HepG2 (cell line): ENCODE measurements at regions not wholly inside any gene's neighbourhood (a gene's known extent, or its start where the extent isn't known, plus 50 kb on each side); places are given as distances from the start of the nearest gene placed in this dataset.

Experiments used
- ATAC-seq: fragments of 200-7000 bp; cut with Tn5 transposase; 3 replicates; pipeline ENCODE4 v1.9.1; 2020; ENCODE audit warnings: mild to moderate bottlenecking, moderate library complexity
- BruUV-seq: library from RNA; stranded (reverse); fragments of 400-500 nt; replicated peaks from 2 replicates; lab custom pipeline; 2021; lab: Mats Ljungman, UMichigan
- CTCF ChIA-PET: fragments of 300-600 bp; formaldehyde crosslinking; extraction: SDS; loops from one replicate; lab custom pipeline; 2021; ENCODE audit warnings: low total read pairs, inconsistent platforms, low intra/inter-chr PET ratio; lab: Yijun Ruan, JAX
- POLR2A ChIA-PET: fragments of 350-600 bp; sonication (Branson Sonifier 250); formaldehyde crosslinking; loops from one replicate; lab custom pipeline; 2020; ENCODE audit warnings: antibody characterized with exemption, inconsistent platforms; lab: Yijun Ruan, JAX
- DNase-seq: peaks from one replicate; pipeline ENCODE4 v3.0.0-alpha.2; 2015; ENCODE audit warnings: low spot score
- FAIRE-seq: peaks from 3 replicates; lab custom pipeline; 2011; peaks lifted over from hg19 to GRCh38; lab: Jason Lieb, UNC
- H2AFZ ChIP-seq: one replicate; pipeline ENCODE4 v1.6.1; 2011; ENCODE audit warnings: low read length, inconsistent platforms
- H3K27ac ChIP-seq: fragments of 300-600 bp; 3 replicates; pipeline ENCODE4 v1.8.0; 2011; ENCODE audit warnings: mixed run types, mild to moderate bottlenecking, mixed read lengths, low read length, inconsistent platforms; ENCODE audit not compliant: insufficient read depth; ENCODE audit errors: extremely low read length
- H3K27me3 ChIP-seq, 2 experiments: fragments of 200-600 bp in 1 of 2; 2 replicates in 1 of 2; 3 replicates in 1 of 2; pipeline versions ENCODE4 v1.6.0 to v1.8.0; 2011; ENCODE audit warnings: low read length in 2 of 2, mild to moderate bottlenecking in 2 of 2, moderate library complexity in 2 of 2, inconsistent platforms in 1 of 2; ENCODE audit not compliant: insufficient read depth in 2 of 2, control insufficient read depth in 1 of 2
- H3K36me3 ChIP-seq, 2 experiments: fragments of 200-600 bp in 1 of 2; replicated peaks in 1 of 2; 2 replicates in 1 of 2; 3 replicates in 1 of 2; pipeline versions ENCODE4 v1.5.1 to v1.8.0; 2011; ENCODE audit warnings: low read length in 2 of 2, inconsistent platforms in 1 of 2; ENCODE audit not compliant: insufficient read depth in 2 of 2, control insufficient read depth in 1 of 2
- H3K4me1 ChIP-seq: 2 replicates; pipeline ENCODE4 v1.5.1; 2012; ENCODE audit warnings: low read length, inconsistent platforms; ENCODE audit not compliant: insufficient read depth
- H3K4me2 ChIP-seq: 2 replicates; pipeline ENCODE4 v1.6.0; 2011; ENCODE audit warnings: low read depth, low read length, inconsistent platforms
- H3K4me3 ChIP-seq, 3 experiments: fragments of 200-600 bp in 1 of 3; sonication (generic), shearing (Covaris generic) in 1 of 3; replicated peaks in 1 of 3; 2 replicates each; pipeline ENCODE4 v1.5.1; 2011 to 2016; ENCODE audit warnings: low read length in 3 of 3, inconsistent platforms in 2 of 3, low read depth in 2 of 3, mild to moderate bottlenecking in 2 of 3, control low read depth in 1 of 3, mixed read lengths in 1 of 3; ENCODE audit not compliant: insufficient read depth in 1 of 3
- H3K79me2 ChIP-seq: one replicate; pipeline ENCODE4 v1.6.1; 2011; ENCODE audit warnings: low read length, inconsistent platforms; ENCODE audit not compliant: insufficient read depth
- H3K9ac ChIP-seq: 2 replicates; pipeline ENCODE4 v1.6.0; 2011; ENCODE audit warnings: mild to moderate bottlenecking, low read depth, low read length, inconsistent platforms; ENCODE audit not compliant: insufficient read depth
- H3K9me3 ChIP-seq: 2 replicates; pipeline ENCODE4 v1.5.1; 2012; ENCODE audit warnings: mild to moderate bottlenecking, low read length
- H4K20me1 ChIP-seq: 2 replicates; pipeline ENCODE4 v1.6.0; 2011; ENCODE audit warnings: inconsistent platforms, mild to moderate bottlenecking, low read length, moderate library complexity; ENCODE audit not compliant: insufficient read depth
- AFF4 ChIP-seq: sonication (generic); formaldehyde crosslinking; IDR thresholded peaks from 2 replicates; pipeline ENCODE4 v1.4.0; 2020; ENCODE audit warnings: missing genetic modification reagents
- HOXA3 ChIP-seq: sonication (generic); formaldehyde crosslinking; IDR thresholded peaks from 2 replicates; pipeline ENCODE4 v1.5.0; 2020; ENCODE audit warnings: missing genetic modification reagents
- LBX2 ChIP-seq: sonication (generic); formaldehyde crosslinking; IDR thresholded peaks from 2 replicates; pipeline ENCODE4 v1.5.0; 2020; ENCODE audit warnings: missing genetic modification reagents, mild to moderate bottlenecking, borderline replicate concordance
- ZNF34 ChIP-seq: sonication (generic); formaldehyde crosslinking; IDR thresholded peaks from 2 replicates; pipeline ENCODE4 v1.4.0; 2020; ENCODE audit warnings: mild to moderate bottlenecking, missing genetic modification reagents, borderline replicate concordance
- ZNF383 ChIP-seq: sonication (generic); formaldehyde crosslinking; IDR thresholded peaks from 2 replicates; pipeline ENCODE4 v1.4.0; 2020; ENCODE audit warnings: missing genetic modification reagents, mild to moderate bottlenecking, borderline replicate concordance
- ZNF563 ChIP-seq: sonication (generic); formaldehyde crosslinking; IDR thresholded peaks from 2 replicates; pipeline ENCODE4 v1.8.0; 2022; ENCODE audit warnings: mild to moderate bottlenecking, moderate library complexity, missing genetic modification reagents
- ZNF589 ChIP-seq: sonication (generic); formaldehyde crosslinking; conservative IDR thresholded peaks from 2 replicates; pipeline ENCODE4 v1.8.0; 2022; ENCODE audit warnings: mild to moderate bottlenecking, moderate library complexity, missing genetic modification reagents
- ZNF878 ChIP-seq: sonication (generic); formaldehyde crosslinking; IDR thresholded peaks from 2 replicates; pipeline ENCODE4 v1.8.1; 2023; ENCODE audit warnings: mild to moderate bottlenecking, missing genetic modification reagents, moderate library complexity
- WGBS: methylation state at CpG from one replicate; pipeline ENCODE4 v1.1.6; 2017; ENCODE audit warnings: low lambda C conversion rate; 5-methylcytosine and 5-hydroxymethylcytosine counted together
- in situ Hi-C: cut with HindIII; loops from 2 replicates; pipeline ENCODE4 v1.10.0; 2017; ENCODE audit warnings: low pct_unique_long_range_greater_than_20kb; ENCODE audit not compliant: extremely low pct_ligation_motif_present
- intact Hi-C: fragments of 100-400 bp; cut with micrococcal nuclease; formaldehyde crosslinking; loops from one replicate; pipeline ENCODE4 v1.10.0; 2022; ENCODE audit not compliant: unreplicated experiment

- 2% methylated on average over 5 of the region's 5 CpGs for WGBS
- ATAC-seq (no peak), DNase-seq (no peak), FAIRE-seq (no peak)
- in situ Hi-C loops = no loop called here
- intact Hi-C loops = no loop called here
- no peaks in the 10 kb centered on the region for H3K9me3 ChIP-seq
- H3K36me3 ChIP-seq = no peaks in the 10 kb centered on the region
- no peaks in the 10 kb centered on the region for H3K79me2 ChIP-seq
- no TSS peak for BruUV-seq
- POLR2A ChIA-PET = no interaction called here
- no peaks in the 10 kb centered on the region for H3K4me1 ChIP-seq
- H4K20me1 ChIP-seq = no peaks in the 10 kb centered on the region
- H3K9ac ChIP-seq = no peak overlapping the region
- no peaks in the 10 kb centered on the region for H3K27me3 ChIP-seq
- H3K4me3 ChIP-seq = no peak overlapping the region
- no peak overlapping the region for H2AFZ ChIP-seq
- CTCF ChIA-PET = no interaction called here
- no peak overlapping the region for H3K27ac ChIP-seq
- H3K4me2 ChIP-seq = no peak overlapping the region
- TF ChIP-seq AFF4 (CRISPR knock-in tag) (no peak), ZNF383 (CRISPR knock-in tag) (no peak), ZNF563 (CRISPR knock-in tag) (no peak), ZNF878 (CRISPR knock-in tag) (no peak), LBX2 (CRISPR knock-in tag) (no peak), HOXA3 (CRISPR knock-in tag) (no peak), ZNF589 (CRISPR knock-in tag) (no peak), ZNF34 (CRISPR knock-in tag) (no peak)
Observed at GRCh38 chr13:107497661-107498060, 717.7 kb downstream of the LIG4 start.
